Progenitor cell of endocrine pancreas (in vitro differentiated cells): ENCODE measurements at regions not wholly inside any gene's neighbourhood (a gene's known extent, or its start where the extent isn't known, plus 50 kb on each side); places are given as distances from the start of the nearest gene placed in this dataset.
"Not testable (repeated sequence)": the region's sequence is repeated elsewhere in the genome, so short reads cannot be mapped to it uniquely, and the experiment has no call there.

Experiments
- DNase-seq: peaks from one replicate; pipeline ENCODE4 v3.0.0; 2021; ENCODE audit warnings: low spot score; ENCODE audit not compliant: unreplicated experiment
- H3K27ac Mint-ChIP-seq: 2 replicates; pipeline ENCODE4 v1.8.0; 2021; ENCODE audit warnings: mild to moderate bottlenecking, moderate library complexity, mixed read lengths
- H3K27me3 Mint-ChIP-seq: 2 replicates; pipeline ENCODE4 v1.8.0; 2021; ENCODE audit warnings: mixed read lengths
- H3K36me3 Mint-ChIP-seq: 2 replicates; pipeline ENCODE4 v1.8.0; 2022; ENCODE audit warnings: mixed read lengths; ENCODE audit not compliant: insufficient read depth
- H3K4me1 Mint-ChIP-seq: 2 replicates; pipeline ENCODE4 v1.8.0; 2021; ENCODE audit warnings: low read depth, mixed read lengths
- H3K4me3 Mint-ChIP-seq: 2 replicates; pipeline ENCODE4 v1.8.0; 2021; ENCODE audit warnings: low read depth, mild to moderate bottlenecking, moderate library complexity, mixed read lengths
- H3K9me3 Mint-ChIP-seq: 2 replicates; pipeline ENCODE4 v1.8.0; 2021; ENCODE audit warnings: low read depth, mixed read lengths
- TF ChIP-seq, protein P1 (sequence below): fragments of 200-600 bp; sonication (generic); IDR thresholded peaks from one replicate; pipeline ENCODE4 v1.5.0; 2021; ENCODE audit warnings: antibody characterized with exemption, mild to moderate bottlenecking; ENCODE audit not compliant: unreplicated experiment

DNA sequence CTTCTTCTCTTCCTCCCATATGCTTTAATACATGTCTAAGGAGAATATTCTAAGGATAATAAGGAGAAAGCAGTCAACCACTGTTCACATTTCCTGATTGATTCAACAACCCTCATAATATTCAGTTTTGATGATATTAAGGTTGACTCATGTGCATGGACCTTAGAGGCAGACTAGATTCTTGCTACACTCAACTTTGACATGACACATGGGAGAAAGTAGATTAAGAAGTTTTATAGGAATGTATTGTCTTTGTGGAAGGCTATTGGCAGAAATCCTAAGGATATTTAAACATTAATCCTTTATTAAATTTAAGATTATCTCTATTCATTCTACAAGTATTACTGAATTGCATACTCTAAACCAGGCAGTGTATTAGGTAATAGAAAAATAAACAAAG lies 309.1 kb upstream of the CYRIA start:
- H3K9me3 Mint-ChIP-seq = peaks cover 2% of the 10 kb centered on the region
- TF ChIP-seq, protein P1, sequence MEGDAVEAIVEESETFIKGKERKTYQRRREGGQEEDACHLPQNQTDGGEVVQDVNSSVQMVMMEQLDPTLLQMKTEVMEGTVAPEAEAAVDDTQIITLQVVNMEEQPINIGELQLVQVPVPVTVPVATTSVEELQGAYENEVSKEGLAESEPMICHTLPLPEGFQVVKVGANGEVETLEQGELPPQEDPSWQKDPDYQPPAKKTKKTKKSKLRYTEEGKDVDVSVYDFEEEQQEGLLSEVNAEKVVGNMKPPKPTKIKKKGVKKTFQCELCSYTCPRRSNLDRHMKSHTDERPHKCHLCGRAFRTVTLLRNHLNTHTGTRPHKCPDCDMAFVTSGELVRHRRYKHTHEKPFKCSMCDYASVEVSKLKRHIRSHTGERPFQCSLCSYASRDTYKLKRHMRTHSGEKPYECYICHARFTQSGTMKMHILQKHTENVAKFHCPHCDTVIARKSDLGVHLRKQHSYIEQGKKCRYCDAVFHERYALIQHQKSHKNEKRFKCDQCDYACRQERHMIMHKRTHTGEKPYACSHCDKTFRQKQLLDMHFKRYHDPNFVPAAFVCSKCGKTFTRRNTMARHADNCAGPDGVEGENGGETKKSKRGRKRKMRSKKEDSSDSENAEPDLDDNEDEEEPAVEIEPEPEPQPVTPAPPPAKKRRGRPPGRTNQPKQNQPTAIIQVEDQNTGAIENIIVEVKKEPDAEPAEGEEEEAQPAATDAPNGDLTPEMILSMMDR = no peak
- H3K4me1 Mint-ChIP-seq = peaks cover 2% of the 10 kb centered on the region
- no peak overlapping the region for H3K27ac Mint-ChIP-seq
- no peak overlapping the region for H3K4me3 Mint-ChIP-seq
- H3K36me3 Mint-ChIP-seq = no peaks in the 10 kb centered on the region
- no peak for DNase-seq
- H3K27me3 Mint-ChIP-seq = no peaks in the 10 kb centered on the region

DNA sequence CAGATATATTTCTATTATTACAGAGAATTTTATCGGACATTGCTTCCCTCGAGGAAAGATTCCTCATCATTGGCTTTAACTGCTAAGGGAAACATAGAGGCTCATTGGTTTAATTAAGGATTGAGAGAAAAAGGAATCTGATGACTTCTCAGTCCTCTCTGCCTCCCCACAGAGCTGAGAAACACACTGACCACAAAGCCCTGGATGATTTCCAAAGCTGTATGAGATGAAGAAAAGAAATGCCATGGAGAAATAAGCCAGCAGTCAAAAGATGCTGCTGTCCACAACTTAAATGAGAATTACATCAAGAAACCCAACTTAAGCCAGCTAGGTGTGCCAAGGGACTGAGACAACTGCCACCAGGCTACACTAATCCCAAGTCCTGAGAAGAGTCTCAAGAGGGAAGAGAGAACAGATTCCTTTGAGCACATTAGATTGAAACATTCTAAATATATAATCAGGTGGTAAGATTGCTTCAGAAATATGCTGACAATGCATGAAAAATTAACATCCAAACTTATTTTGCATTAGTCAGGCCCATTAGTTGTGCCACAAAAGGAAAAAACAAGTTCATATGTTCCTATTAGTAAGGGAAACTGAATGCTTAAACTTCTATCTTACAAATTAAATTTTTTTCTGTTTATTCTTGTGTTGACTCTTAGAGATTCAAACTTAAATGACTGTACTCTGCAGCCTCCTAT lies 308.1 kb upstream of the CYRIA start:
- Mint-ChIP-seq H3K27me3 (no peaks in the 10 kb centered on the region), H3K27ac (no peak overlapping the region)
- DNase-seq = no peak

DNA sequence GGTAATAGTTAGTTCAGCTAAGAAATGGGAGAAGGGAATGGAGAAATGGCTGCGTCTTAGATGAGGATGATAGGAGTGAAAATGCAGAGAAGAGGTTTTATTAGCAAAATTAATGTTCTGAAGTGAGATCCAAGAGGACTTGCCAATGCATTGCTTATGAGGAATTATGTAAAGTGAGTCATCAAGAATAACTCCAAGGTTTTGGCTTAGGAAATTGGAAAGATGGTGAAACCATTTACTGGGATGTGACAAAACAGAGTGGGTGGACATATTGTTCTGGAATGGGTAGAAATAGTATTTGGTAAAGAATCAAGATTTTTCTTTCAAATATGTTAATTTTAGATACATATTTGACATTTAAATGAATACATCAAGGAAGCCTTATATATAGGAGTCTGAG lies 306.6 kb upstream of the CYRIA start:
- H3K9me3 Mint-ChIP-seq = no peaks in the 10 kb centered on the region
- H3K36me3 Mint-ChIP-seq = no peaks in the 10 kb centered on the region
- DNase-seq = no peak
- H3K27ac Mint-ChIP-seq = no peak overlapping the region
- H3K4me3 Mint-ChIP-seq = no peak overlapping the region
- H3K4me1 Mint-ChIP-seq = peaks cover 2% of the 10 kb centered on the region
- H3K27me3 Mint-ChIP-seq = no peaks in the 10 kb centered on the region
- TF ChIP-seq, protein P1 = no peak

More for the DNA sequence above, 308.1 kb upstream of the CYRIA start:
- Mint-ChIP-seq H3K4me3 (no peak overlapping the region), H3K9me3 (peaks cover 2% of the 10 kb centered on the region), H3K4me1 (peaks cover 2% of the 10 kb centered on the region), H3K36me3 (no peaks in the 10 kb centered on the region)
- TF ChIP-seq, protein P1 = no peak

DNA sequence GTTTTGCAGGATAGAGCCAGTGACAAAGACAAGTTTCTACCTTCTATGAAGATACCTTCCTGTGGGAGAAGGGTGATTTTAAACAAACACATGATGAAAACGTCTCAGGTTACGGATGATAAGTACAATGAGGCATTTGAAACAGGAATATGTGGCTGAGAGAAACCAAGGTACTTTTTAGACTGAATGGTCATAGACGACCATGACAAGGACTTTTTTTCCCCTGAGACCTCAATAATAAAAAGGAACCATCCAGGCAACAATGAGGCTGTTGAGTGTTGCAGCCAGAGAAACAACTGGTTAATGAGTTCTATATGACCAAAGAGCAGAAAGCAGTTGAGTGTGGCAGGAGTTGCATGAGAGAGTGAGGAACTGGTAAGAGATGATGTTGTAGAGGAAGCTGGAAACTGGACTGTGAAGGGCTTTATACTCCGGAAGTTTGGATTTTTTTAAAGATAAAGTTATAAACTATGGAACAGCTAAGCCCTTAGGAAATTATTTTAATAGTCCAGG lies 306.1 kb upstream of the CYRIA start:
- H3K4me1 Mint-ChIP-seq = peaks cover 2% of the 10 kb centered on the region
- H3K27me3 Mint-ChIP-seq = no peaks in the 10 kb centered on the region
- no peak overlapping the region for H3K27ac Mint-ChIP-seq
- no peaks in the 10 kb centered on the region for H3K9me3 Mint-ChIP-seq
- TF ChIP-seq, protein P1 = no peak
- no peak for DNase-seq
- H3K4me3 Mint-ChIP-seq = no peak overlapping the region
- no peaks in the 10 kb centered on the region for H3K36me3 Mint-ChIP-seq

DNA sequence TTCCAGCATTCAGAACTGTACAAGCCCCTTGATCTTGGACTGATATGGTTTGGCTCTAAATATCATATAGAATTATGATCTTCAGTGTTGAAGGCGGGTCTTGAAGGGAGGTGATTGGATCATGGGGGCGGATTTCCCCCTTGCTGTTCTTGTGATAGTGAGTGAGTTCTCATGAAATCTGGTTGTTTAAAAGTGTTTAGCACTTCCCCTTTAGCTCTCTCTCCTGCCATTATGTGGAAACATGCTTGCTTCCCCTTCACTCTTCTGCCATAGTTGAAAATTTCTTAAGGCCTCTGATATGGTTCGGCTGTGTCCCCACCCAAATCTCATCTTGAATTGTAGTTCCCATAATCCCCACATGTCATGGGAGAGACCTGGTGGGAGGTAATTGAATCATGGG lies 305.3 kb upstream of the CYRIA start:
- H3K36me3 Mint-ChIP-seq, H3K27me3 Mint-ChIP-seq, DNase-seq, H3K4me1 Mint-ChIP-seq, H3K9me3 Mint-ChIP-seq, H3K4me3 Mint-ChIP-seq, H3K27ac Mint-ChIP-seq: not testable (repeated sequence)

DNA sequence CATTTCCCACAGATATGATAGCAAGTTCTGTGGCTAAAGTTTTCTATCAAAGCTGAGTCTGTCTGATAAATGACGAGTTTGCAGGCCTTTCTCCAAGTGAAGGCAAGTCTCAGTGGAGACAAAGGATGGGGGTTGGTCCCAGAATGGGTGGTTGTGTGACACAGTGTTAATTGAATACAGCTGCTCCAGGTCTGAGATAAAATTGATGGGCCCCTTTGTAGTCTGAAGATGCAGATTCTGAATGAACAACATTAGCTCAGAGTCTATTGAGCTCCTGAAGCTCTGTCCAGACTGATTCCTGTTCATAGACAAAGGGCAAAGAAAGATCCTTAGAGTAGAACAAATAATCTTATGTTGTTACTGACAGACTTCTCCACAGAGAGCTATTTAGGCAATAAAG lies 296.9 kb upstream of the CYRIA start:
- no peaks in the 10 kb centered on the region for H3K27me3 Mint-ChIP-seq
- no peak overlapping the region for H3K27ac Mint-ChIP-seq
- TF ChIP-seq, protein P1 = no peak
- no peak overlapping the region for H3K4me3 Mint-ChIP-seq
- H3K36me3 Mint-ChIP-seq = no peaks in the 10 kb centered on the region
- DNase-seq = no peak
- peaks cover 2% of the 10 kb centered on the region for H3K4me1 Mint-ChIP-seq
- no peaks in the 10 kb centered on the region for H3K9me3 Mint-ChIP-seq
